HG03280 (cell line): ENCODE measurements at regions not wholly inside any gene's neighbourhood (a gene's known extent, or its start where the extent isn't known, plus 50 kb on each side); places are given as distances from the start of the nearest gene placed in this dataset.
"Not testable (repeated sequence)": the region's sequence is repeated elsewhere in the genome, so short reads cannot be mapped to it uniquely, and the experiment has no call there.

ENCODE experiments used
- ATAC-seq: cut with Tn5 transposase; IDR thresholded peaks from one replicate; pipeline ENCODE4 v1.9.1; 2021; ENCODE audit warnings: mild to moderate bottlenecking, moderate library complexity; ENCODE audit not compliant: unreplicated experiment

GRCh38 chr14:71416392-71416791, 509.1 kb downstream of the PCNX1 start:
- no peak for ATAC-seq

GRCh38 chr14:71418532-71419245, 511.4 kb downstream of the PCNX1 start:
- no peak for ATAC-seq

- no peak for ATAC-seq
Observed at GRCh38 chr14:71423481-71423880, 508.7 kb upstream of the RGS6 start.

- no peak for ATAC-seq
Observed at GRCh38 chr14:71424941-71425340, 507.3 kb upstream of the RGS6 start.

GRCh38 chr14:71426001-71426400, 506.2 kb upstream of the RGS6 start:
- no peak for ATAC-seq

GRCh38 chr14:71429902-71430301, 502.3 kb upstream of the RGS6 start:
- ATAC-seq, result no peak

- ATAC-seq, result no peak
Observed at GRCh38 chr14:71430321-71430677, 501.9 kb upstream of the RGS6 start.

- ATAC-seq, result no peak
Observed at GRCh38 chr14:71430678-71431376, 501.4 kb upstream of the RGS6 start.

- no peak for ATAC-seq
Observed at GRCh38 chr14:71432334-71433110, 499.7 kb upstream of the RGS6 start.

- ATAC-seq, result no peak
Observed at GRCh38 chr14:71433303-71433702, 498.9 kb upstream of the RGS6 start.

GRCh38 chr14:71435641-71436040, 496.6 kb upstream of the RGS6 start:
- not testable (repeated sequence) for ATAC-seq

- ATAC-seq, result no peak
Observed at GRCh38 chr14:71437870-71438269, 494.4 kb upstream of the RGS6 start.

- no peak for ATAC-seq
Observed at GRCh38 chr14:71438684-71439083, 493.5 kb upstream of the RGS6 start.

GRCh38 chr14:71441126-71441525, 491.1 kb upstream of the RGS6 start:
- no peak for ATAC-seq

- ATAC-seq, result no peak
Observed at GRCh38 chr14:71444030-71444822, 488.0 kb upstream of the RGS6 start.

- ATAC-seq, result no peak
Observed at GRCh38 chr14:71448431-71449315, 483.6 kb upstream of the RGS6 start.

GRCh38 chr14:71449316-71450055, 482.7 kb upstream of the RGS6 start:
- no peak for ATAC-seq

- no peak for ATAC-seq
Observed at GRCh38 chr14:71451501-71451900, 480.7 kb upstream of the RGS6 start.

GRCh38 chr14:71452539-71452938, 479.7 kb upstream of the RGS6 start:
- ATAC-seq, result no peak
